Neural cell (in vitro differentiated cells): ENCODE measurements at regions not wholly inside any gene's neighbourhood (a gene's known extent, or its start where the extent isn't known, plus 50 kb on each side); places are given as distances from the start of the nearest gene placed in this dataset.
"Not testable (repeated sequence)": the region's sequence is repeated elsewhere in the genome, so short reads cannot be mapped to it uniquely, and the experiment has no call there.

Experiments
- H2AFZ ChIP-seq: fragments of 200-600, 300-800 bp; sonication (generic), shearing (Covaris generic); 2 replicates; pipeline ENCODE4 v1.6.0; 2014; ENCODE audit warnings: low read depth, mild to moderate bottlenecking, antibody characterized with exemption, low read length, moderate library complexity
- H3F3A ChIP-seq: fragments of 200-600 bp; shearing (Covaris generic); 2 replicates; pipeline ENCODE4 v1.6.1; 2016; ENCODE audit warnings: mild to moderate bottlenecking, moderate library complexity, mixed read lengths, antibody characterized with exemption, low read length; ENCODE audit not compliant: insufficient read depth, poor library complexity, severe bottlenecking
- H3K27ac ChIP-seq: fragments of 200-600, 300-800 bp; sonication (generic), shearing (Covaris generic); 2 replicates; pipeline ENCODE4 v1.5.1; 2014; ENCODE audit warnings: mild to moderate bottlenecking, low read length, moderate library complexity
- H3K27me3 ChIP-seq: fragments of 300-800, 200-600 bp; sonication (generic), shearing (Covaris generic); 2 replicates; pipeline ENCODE4 v1.6.0; 2014; ENCODE audit warnings: mild to moderate bottlenecking, low read depth, low read length, moderate library complexity; ENCODE audit not compliant: insufficient read depth
- H3K36me3 ChIP-seq: fragments of 300-800, 200-600 bp; sonication (generic), shearing (Covaris generic); 2 replicates; pipeline ENCODE4 v1.5.1; 2014; ENCODE audit warnings: mild to moderate bottlenecking, antibody characterized with exemption, low read length, moderate library complexity; ENCODE audit not compliant: insufficient read depth
- H3K4me2 ChIP-seq: fragments of 300-800, 200-600 bp; sonication (generic), shearing (Covaris generic); 2 replicates; pipeline ENCODE4 v1.6.0; 2014; ENCODE audit warnings: mild to moderate bottlenecking, low read length
- H3K4me3 ChIP-seq: fragments of 300-800, 200-600 bp; sonication (generic), shearing (Covaris generic); 2 replicates; pipeline ENCODE4 v1.5.1; 2014; ENCODE audit warnings: mild to moderate bottlenecking, low read length, moderate library complexity
- H3K79me2 ChIP-seq: fragments of 200-600 bp; shearing (Covaris generic); replicated peaks from 2 replicates; pipeline ENCODE4 v1.6.0; 2014; ENCODE audit warnings: mild to moderate bottlenecking, low read length, moderate library complexity; ENCODE audit not compliant: insufficient read depth
- H3K9ac ChIP-seq: fragments of 300-800, 200-600 bp; sonication (generic), shearing (Covaris generic); 2 replicates; pipeline ENCODE4 v1.6.1; 2016; ENCODE audit warnings: mild to moderate bottlenecking, low read length, mixed read lengths
- H3K9me2 ChIP-seq: fragments of 200-600 bp; shearing (Covaris generic); 2 replicates; pipeline ENCODE4 v1.6.1; 2016; ENCODE audit warnings: mild to moderate bottlenecking, low read length, mixed read lengths; ENCODE audit not compliant: insufficient read depth
- H3K9me3 ChIP-seq: fragments of 200-600, 300-800 bp; sonication (generic), shearing (Covaris generic); 2 replicates; pipeline ENCODE4 v1.6.1; 2016; ENCODE audit warnings: mild to moderate bottlenecking, mixed run types, low read length, moderate library complexity, mixed read lengths
- H4K20me1 ChIP-seq: fragments of 200-600 bp; shearing (Covaris generic); 2 replicates; pipeline ENCODE4 v1.6.1; 2016; ENCODE audit warnings: mild to moderate bottlenecking, mixed run types; ENCODE audit not compliant: insufficient read depth
- EP300 ChIP-seq: fragments of 450-650 bp; conservative IDR thresholded peaks from 2 replicates; pipeline ENCODE4 v1.6.1; 2014; ENCODE audit warnings: antibody characterized with exemption, mild to moderate bottlenecking, moderate library complexity; ENCODE audit not compliant: poor library complexity, severe bottlenecking
- EZH2 ChIP-seq: fragments of 200-600, 300-800 bp; shearing (Covaris generic), sonication (generic); IDR thresholded peaks from 2 replicates; pipeline ENCODE4 v1.6.1; 2014; ENCODE audit warnings: antibody characterized with exemption, low read length, borderline replicate concordance, mild to moderate bottlenecking; ENCODE audit not compliant: insufficient read depth, poor library complexity, severe bottlenecking
- MXI1 ChIP-seq: fragments of 450-650 bp; conservative IDR thresholded peaks from 2 replicates; pipeline ENCODE4 v1.6.1; 2014; ENCODE audit warnings: antibody characterized with exemption, mild to moderate bottlenecking; ENCODE audit not compliant: poor library complexity, severe bottlenecking
- POLR2AphosphoS5 ChIP-seq: IDR thresholded peaks from 2 replicates; pipeline ENCODE4 v1.6.1; 2012
- RAD21 ChIP-seq: fragments of 450-650 bp; conservative IDR thresholded peaks from 2 replicates; pipeline ENCODE4 v1.6.1; 2014; ENCODE audit warnings: antibody characterized with exemption, mild to moderate bottlenecking, moderate library complexity
- SMC3 ChIP-seq: fragments of 450-650 bp; conservative IDR thresholded peaks from 2 replicates; pipeline ENCODE4 v1.6.1; 2014; ENCODE audit warnings: antibody characterized with exemption, mild to moderate bottlenecking, moderate library complexity; ENCODE audit not compliant: poor library complexity
- TAF1 ChIP-seq: IDR thresholded peaks from 2 replicates; pipeline ENCODE4 v1.6.1; 2012; ENCODE audit warnings: low read depth
- TF ChIP-seq, protein P1 (sequence below): fragments of 450-650 bp; IDR thresholded peaks from 2 replicates; pipeline ENCODE4 v1.5.1; 2014; ENCODE audit warnings: antibody characterized with exemption, mild to moderate bottlenecking, moderate library complexity; ENCODE audit not compliant: poor library complexity, severe bottlenecking
- TF ChIP-seq, protein P2 (sequence below): IDR thresholded peaks from 2 replicates; pipeline ENCODE4 v1.6.1; 2012; ENCODE audit warnings: borderline replicate concordance

DNA sequence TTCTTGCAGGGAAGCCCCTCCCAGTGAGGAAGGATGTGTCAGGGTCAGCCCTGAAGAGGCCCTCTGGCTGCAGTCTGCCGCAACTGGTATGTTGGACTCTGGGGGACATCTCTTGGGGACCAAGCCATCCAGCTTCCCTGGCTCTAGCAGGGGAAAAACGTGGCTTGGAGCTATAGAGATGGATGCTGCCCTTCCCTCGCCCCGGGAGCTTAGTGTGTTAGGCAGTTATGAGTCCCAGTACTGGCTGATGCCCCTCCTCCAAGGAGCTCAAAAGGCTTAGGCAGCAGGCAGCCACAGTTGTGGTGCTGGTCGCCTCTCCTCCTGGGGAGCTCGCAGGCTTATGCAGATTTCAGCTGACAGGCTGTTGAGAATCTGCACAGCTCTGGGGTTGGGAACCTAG, 353.1 kb upstream of the GBE1 start:
- no peak overlapping the region for H3K9ac ChIP-seq
- no peak overlapping the region for H3K4me3 ChIP-seq
- no peaks in the 10 kb centered on the region for H3K9me2 ChIP-seq
- no peak overlapping the region for H2AFZ ChIP-seq
- no peaks in the 10 kb centered on the region for H3K79me2 ChIP-seq
- H3K4me2 ChIP-seq, result no peak overlapping the region
- no peaks in the 10 kb centered on the region for H3K27me3 ChIP-seq
- no peaks in the 10 kb centered on the region for H3F3A ChIP-seq
- H4K20me1 ChIP-seq, result no peaks in the 10 kb centered on the region
- no peak overlapping the region for H3K27ac ChIP-seq
- H3K36me3 ChIP-seq, result no peaks in the 10 kb centered on the region
- no peaks in the 10 kb centered on the region for H3K9me3 ChIP-seq
- TF ChIP-seq EZH2 (no peak), SMC3 (no peak), RAD21 (no peak), EP300 (no peak), POLR2AphosphoS5 (no peak), MXI1 (no peak), TAF1 (no peak)
- TF ChIP-seq, protein P1, sequence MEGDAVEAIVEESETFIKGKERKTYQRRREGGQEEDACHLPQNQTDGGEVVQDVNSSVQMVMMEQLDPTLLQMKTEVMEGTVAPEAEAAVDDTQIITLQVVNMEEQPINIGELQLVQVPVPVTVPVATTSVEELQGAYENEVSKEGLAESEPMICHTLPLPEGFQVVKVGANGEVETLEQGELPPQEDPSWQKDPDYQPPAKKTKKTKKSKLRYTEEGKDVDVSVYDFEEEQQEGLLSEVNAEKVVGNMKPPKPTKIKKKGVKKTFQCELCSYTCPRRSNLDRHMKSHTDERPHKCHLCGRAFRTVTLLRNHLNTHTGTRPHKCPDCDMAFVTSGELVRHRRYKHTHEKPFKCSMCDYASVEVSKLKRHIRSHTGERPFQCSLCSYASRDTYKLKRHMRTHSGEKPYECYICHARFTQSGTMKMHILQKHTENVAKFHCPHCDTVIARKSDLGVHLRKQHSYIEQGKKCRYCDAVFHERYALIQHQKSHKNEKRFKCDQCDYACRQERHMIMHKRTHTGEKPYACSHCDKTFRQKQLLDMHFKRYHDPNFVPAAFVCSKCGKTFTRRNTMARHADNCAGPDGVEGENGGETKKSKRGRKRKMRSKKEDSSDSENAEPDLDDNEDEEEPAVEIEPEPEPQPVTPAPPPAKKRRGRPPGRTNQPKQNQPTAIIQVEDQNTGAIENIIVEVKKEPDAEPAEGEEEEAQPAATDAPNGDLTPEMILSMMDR, result no peak
- TF ChIP-seq, protein P2, sequence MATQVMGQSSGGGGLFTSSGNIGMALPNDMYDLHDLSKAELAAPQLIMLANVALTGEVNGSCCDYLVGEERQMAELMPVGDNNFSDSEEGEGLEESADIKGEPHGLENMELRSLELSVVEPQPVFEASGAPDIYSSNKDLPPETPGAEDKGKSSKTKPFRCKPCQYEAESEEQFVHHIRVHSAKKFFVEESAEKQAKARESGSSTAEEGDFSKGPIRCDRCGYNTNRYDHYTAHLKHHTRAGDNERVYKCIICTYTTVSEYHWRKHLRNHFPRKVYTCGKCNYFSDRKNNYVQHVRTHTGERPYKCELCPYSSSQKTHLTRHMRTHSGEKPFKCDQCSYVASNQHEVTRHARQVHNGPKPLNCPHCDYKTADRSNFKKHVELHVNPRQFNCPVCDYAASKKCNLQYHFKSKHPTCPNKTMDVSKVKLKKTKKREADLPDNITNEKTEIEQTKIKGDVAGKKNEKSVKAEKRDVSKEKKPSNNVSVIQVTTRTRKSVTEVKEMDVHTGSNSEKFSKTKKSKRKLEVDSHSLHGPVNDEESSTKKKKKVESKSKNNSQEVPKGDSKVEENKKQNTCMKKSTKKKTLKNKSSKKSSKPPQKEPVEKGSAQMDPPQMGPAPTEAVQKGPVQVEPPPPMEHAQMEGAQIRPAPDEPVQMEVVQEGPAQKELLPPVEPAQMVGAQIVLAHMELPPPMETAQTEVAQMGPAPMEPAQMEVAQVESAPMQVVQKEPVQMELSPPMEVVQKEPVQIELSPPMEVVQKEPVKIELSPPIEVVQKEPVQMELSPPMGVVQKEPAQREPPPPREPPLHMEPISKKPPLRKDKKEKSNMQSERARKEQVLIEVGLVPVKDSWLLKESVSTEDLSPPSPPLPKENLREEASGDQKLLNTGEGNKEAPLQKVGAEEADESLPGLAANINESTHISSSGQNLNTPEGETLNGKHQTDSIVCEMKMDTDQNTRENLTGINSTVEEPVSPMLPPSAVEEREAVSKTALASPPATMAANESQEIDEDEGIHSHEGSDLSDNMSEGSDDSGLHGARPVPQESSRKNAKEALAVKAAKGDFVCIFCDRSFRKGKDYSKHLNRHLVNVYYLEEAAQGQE, result no peak

DNA sequence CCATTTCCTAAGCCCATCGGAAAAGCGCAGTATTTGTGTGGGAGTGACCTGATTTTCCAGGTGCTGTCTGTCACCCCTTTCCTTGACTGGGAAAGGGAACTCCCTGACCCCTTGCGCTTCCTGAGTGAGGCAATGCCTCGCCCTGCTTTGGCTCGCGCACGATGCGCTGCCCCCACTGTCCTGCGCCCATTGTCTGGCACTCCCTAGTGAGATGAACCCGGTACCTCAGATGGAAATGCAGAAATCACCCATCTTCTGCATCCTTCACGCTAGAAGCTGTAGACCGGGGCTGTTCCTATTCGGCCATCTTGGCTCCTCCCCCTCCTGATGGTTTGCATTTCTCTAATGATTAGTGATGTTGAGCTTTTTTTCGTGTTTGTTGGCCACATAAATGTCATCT, 349.3 kb upstream of the GBE1 start:
- not testable (repeated sequence) for H3K27ac ChIP-seq, H3F3A ChIP-seq, H3K79me2 ChIP-seq, H3K36me3 ChIP-seq, H2AFZ ChIP-seq, H4K20me1 ChIP-seq, H3K9me3 ChIP-seq, H3K4me3 ChIP-seq, H3K9me2 ChIP-seq, H3K27me3 ChIP-seq, H3K9ac ChIP-seq, H3K4me2 ChIP-seq

DNA sequence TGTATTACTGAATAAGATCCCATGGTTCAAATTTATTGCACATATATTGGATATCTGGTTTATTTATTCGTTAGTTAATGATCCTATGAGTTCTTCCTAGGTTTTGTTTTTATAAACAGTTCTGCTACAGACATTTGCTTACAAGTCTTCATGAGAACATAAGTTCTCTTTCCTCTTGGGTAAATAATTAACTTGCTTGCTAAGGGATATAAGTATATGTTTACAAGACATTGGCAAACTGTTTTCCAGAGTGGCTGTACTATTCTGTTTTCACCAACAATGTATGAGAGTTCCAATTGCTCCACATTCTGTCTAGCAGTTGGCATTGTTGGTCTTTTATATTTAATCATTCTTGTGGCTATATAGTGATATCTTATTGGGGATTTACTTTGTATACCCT, 341.8 kb upstream of the GBE1 start:
- Histone ChIP-seq H4K20me1 (no peaks in the 10 kb centered on the region), H3K9me3 (no peaks in the 10 kb centered on the region), H3K9me2 (no peaks in the 10 kb centered on the region), H3F3A (no peaks in the 10 kb centered on the region), H3K4me2 (no peak overlapping the region), H3K79me2 (no peaks in the 10 kb centered on the region), H3K36me3 (no peaks in the 10 kb centered on the region), H3K27me3 (no peaks in the 10 kb centered on the region), H3K27ac (no peak overlapping the region), H3K9ac (no peak overlapping the region), H2AFZ (no peak overlapping the region), H3K4me3 (no peak overlapping the region)
- TF ChIP-seq SMC3 (no peak), MXI1 (no peak)
